Testis (tissue), 2 donors: ENCODE measurements at regions not wholly inside any gene's neighbourhood (a gene's known extent, or its start where the extent isn't known, plus 50 kb on each side); places are given as distances from the start of the nearest gene placed in this dataset.

ENCODE experiments used
- CTCF ChIP-seq, 3 experiments: fragments of 450-650 bp in 2 of 3; fragments of 200-600 bp in 1 of 3; sonication (generic) in 1 of 3; IDR thresholded peaks; one replicate each; pipeline ENCODE4 v1.5.1; 2016 to 2019; ENCODE audit warnings: antibody characterized with exemption in 3 of 3, mild to moderate bottlenecking in 2 of 3, moderate library complexity in 1 of 3
- POLR2A ChIP-seq: fragments of 450-650 bp; IDR thresholded peaks from one replicate; pipeline ENCODE4 v1.6.1; 2017; ENCODE audit warnings: antibody characterized with exemption, mild to moderate bottlenecking, moderate library complexity

GRCh38 chr16:73418051-73418450 is 370.1 kb upstream of the ZFHX3 start:
- TF ChIP-seq CTCF (IDR thresholded peaks at IDR 0.05) (no peak), POLR2A (no peak)
